ENCODE measurements at regions not wholly inside any gene's neighbourhood (a gene's known extent, or its start where the extent isn't known, plus 50 kb on each side); places are given as distances from the start of the nearest gene placed in this dataset.

DNA sequence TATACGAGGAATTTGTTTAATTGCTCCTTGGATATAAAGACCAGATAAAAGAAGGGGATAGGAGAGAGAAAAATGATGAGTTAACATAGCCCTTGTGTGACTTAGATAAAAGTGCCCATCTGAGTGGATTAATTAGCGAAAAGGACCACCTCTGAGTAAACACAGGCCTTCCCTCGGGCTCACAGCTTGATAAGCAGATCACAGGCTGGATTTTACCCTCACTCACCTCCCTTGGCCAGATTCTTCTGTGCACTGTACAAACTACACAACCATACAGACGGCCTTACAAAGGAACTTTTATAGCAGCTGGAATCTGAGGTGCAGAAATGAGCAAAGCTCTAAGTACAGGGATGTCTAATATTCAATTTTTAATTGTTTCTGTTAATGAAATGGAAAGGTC is 112.4 kb upstream of the STT3B start:
- TF ChIP-seq, protein P1, sequence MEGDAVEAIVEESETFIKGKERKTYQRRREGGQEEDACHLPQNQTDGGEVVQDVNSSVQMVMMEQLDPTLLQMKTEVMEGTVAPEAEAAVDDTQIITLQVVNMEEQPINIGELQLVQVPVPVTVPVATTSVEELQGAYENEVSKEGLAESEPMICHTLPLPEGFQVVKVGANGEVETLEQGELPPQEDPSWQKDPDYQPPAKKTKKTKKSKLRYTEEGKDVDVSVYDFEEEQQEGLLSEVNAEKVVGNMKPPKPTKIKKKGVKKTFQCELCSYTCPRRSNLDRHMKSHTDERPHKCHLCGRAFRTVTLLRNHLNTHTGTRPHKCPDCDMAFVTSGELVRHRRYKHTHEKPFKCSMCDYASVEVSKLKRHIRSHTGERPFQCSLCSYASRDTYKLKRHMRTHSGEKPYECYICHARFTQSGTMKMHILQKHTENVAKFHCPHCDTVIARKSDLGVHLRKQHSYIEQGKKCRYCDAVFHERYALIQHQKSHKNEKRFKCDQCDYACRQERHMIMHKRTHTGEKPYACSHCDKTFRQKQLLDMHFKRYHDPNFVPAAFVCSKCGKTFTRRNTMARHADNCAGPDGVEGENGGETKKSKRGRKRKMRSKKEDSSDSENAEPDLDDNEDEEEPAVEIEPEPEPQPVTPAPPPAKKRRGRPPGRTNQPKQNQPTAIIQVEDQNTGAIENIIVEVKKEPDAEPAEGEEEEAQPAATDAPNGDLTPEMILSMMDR (IDR thresholded peaks at IDR 0.05), result no peak
- TF ChIP-seq POLR2A (IDR thresholded peaks at IDR 0.05), result no peak
- TF ChIP-seq POLR2AphosphoS5 (IDR thresholded peaks at IDR 0.05), result no peak
